Adrenal gland (tissue), 9 donors: ENCODE measurements at regions not wholly inside any gene's neighbourhood (a gene's known extent, or its start where the extent isn't known, plus 50 kb on each side); places are given as distances from the start of the nearest gene placed in this dataset.

Experiments
- DNase-seq, 7 donors: peaks; one replicate each; pipeline ENCODE4 v3.0.0-alpha.2; 2019 to 2020
- H3K27ac ChIP-seq, 5 donors: fragments of 200-600 bp; sonication (generic) in 4 of 5; 1 replicate in 3 of 5; 2 replicates in 2 of 5; pipeline versions ENCODE4 v1.5.1 to v1.8.0; 2016 to 2020; ENCODE audit warnings: mild to moderate bottlenecking in 1 of 5
- H3K27me3 ChIP-seq: fragments of 200-600 bp; 2 replicates; pipeline ENCODE4 v1.8.0; 2021
- H3K36me3 ChIP-seq, 2 donors: fragments of 200-600 bp; replicated peaks in 1 of 2; 1 replicate in 1 of 2; 2 replicates in 1 of 2; pipeline versions ENCODE4 v1.5.1 to v1.8.0; 2018 to 2022
- H3K4me1 ChIP-seq, 2 donors: fragments of 200-600 bp; replicated peaks in 1 of 2; 1 replicate in 1 of 2; 2 replicates in 1 of 2; pipeline versions ENCODE4 v1.5.1 to v1.8.0; 2018 to 2021
- H3K4me3 ChIP-seq, 4 donors: fragments of 200-600 bp; sonication (generic) in 3 of 4; one replicate each; pipeline ENCODE4 v1.5.1; 2016 to 2018
- H3K9me3 ChIP-seq, 3 donors: fragments of 200-600 bp; sonication (generic) in 1 of 3; replicated peaks in 1 of 3; 1 replicate in 2 of 3; 2 replicates in 1 of 3; pipeline versions ENCODE4 v1.5.1 to v1.8.0; 2016 to 2021
- CTCF ChIP-seq, 6 experiments: fragments of 450-650 bp in 4 of 6; fragments of 200-600 bp in 2 of 6; sonication (generic) in 1 of 6; IDR thresholded peaks; 1 replicate in 5 of 6; 2 replicates in 1 of 6; pipeline versions ENCODE4 v1.5.1 to v1.8.0; 2016 to 2021; ENCODE audit warnings: antibody characterized with exemption in 6 of 6, mild to moderate bottlenecking in 2 of 6, moderate library complexity in 1 of 6
- POLR2A ChIP-seq, 2 donors: fragments of 450-650 bp; IDR thresholded peaks; one replicate each; pipeline ENCODE4 v1.6.1; 2017; ENCODE audit warnings: antibody characterized with exemption in 2 of 2, mild to moderate bottlenecking in 2 of 2, moderate library complexity in 1 of 2
- WGBS, 4 donors: extraction: QIAGEN DNeasy Blood & Tissue Kit in 2 of 4; methylation state at CpG; one replicate each; pipeline versions ENCODE4 v1.1.5 to v1.1.7; 2013 to 2017; 5-methylcytosine and 5-hydroxymethylcytosine counted together
- intact Hi-C, 2 donors: fragments of 100-400 bp; cut with DNase I; formaldehyde crosslinking; loops; one replicate each; pipeline versions ENCODE4 v1.14.1 to v1.15.0; 2022 to 2023
- donor health status: healthy with polysubstance abuse.
- donor health status: Bipolar disorder and iron deficiency.
- donor health status: DM: yes; HTN: yes; CAD: no.
- donor health status: DM: no; HTN: no; CAD: no.
- donor health status: DM: no; HTN: no; CAD: no.

GRCh38 chr2:180231015-180231414 is 223.9 kb upstream of the CWC22 start:
- Histone ChIP-seq H3K4me1 (no peaks in the 10 kb centered on the region), H3K4me3 (no peak overlapping the region), H3K9me3 (no peaks in the 10 kb centered on the region), H3K36me3 (no peaks in the 10 kb centered on the region), H3K27ac (no peak overlapping the region), H3K27me3 (no peaks in the 10 kb centered on the region)
- intact Hi-C loops, result no loop called here
- no peak for TF ChIP-seq POLR2A (IDR thresholded peaks at IDR 0.05)
- no peak for TF ChIP-seq CTCF (IDR thresholded peaks at IDR 0.05)
- WGBS, 4 donors, result 6 to 12% (median 10%) methylated on average over 1 of the region's 1 CpG
- no peak for DNase-seq

GRCh38 chr2:180227461-180227860 is 220.4 kb upstream of the CWC22 start:
- no peak overlapping the region for H3K27ac ChIP-seq
- H3K36me3 ChIP-seq, result no peaks in the 10 kb centered on the region
- H3K27me3 ChIP-seq, result no peaks in the 10 kb centered on the region
- H3K4me1 ChIP-seq, result no peaks in the 10 kb centered on the region
- 51 to 65% (median 63%) methylated on average over 2 of the region's 2 CpGs for WGBS, 4 donors
- H3K4me3 ChIP-seq, result no peak overlapping the region
- no peaks in the 10 kb centered on the region for H3K9me3 ChIP-seq
- DNase-seq, result no peak
- intact Hi-C loops, result no loop called here
- TF ChIP-seq CTCF (IDR thresholded peaks at IDR 0.05), result no peak

GRCh38 chr2:180225118-180225517 is 218.0 kb upstream of the CWC22 start:
- H3K27ac ChIP-seq, result no peak overlapping the region
- H3K27me3 ChIP-seq, result no peaks in the 10 kb centered on the region
- no peaks in the 10 kb centered on the region for H3K4me1 ChIP-seq
- H3K9me3 ChIP-seq, result no peaks in the 10 kb centered on the region
- intact Hi-C loops, result no loop called here
- TF ChIP-seq POLR2A (IDR thresholded peaks at IDR 0.05) (no peak), CTCF (IDR thresholded peaks at IDR 0.05) (no peak)
- no peaks in the 10 kb centered on the region for H3K36me3 ChIP-seq
- no peak overlapping the region for H3K4me3 ChIP-seq
- no peak for DNase-seq

GRCh38 chr2:180222644-180223043 is 215.5 kb upstream of the CWC22 start:
- Histone ChIP-seq H3K36me3 (no peaks in the 10 kb centered on the region), H3K4me1 (no peaks in the 10 kb centered on the region), H3K27me3 (no peaks in the 10 kb centered on the region), H3K4me3 (no peak overlapping the region), H3K9me3 (no peaks in the 10 kb centered on the region), H3K27ac (no peak overlapping the region)
- WGBS, 4 donors, result 46 to 73% (median 57%) methylated on average over 1 of the region's 1 CpG
- intact Hi-C loops, result no loop called here
- DNase-seq, result no peak
- TF ChIP-seq CTCF (IDR thresholded peaks at IDR 0.05) (no peak), POLR2A (IDR thresholded peaks at IDR 0.05) (no peak)
